OCI-LY1 (cell line): ENCODE measurements at regions not wholly inside any gene's neighbourhood (a gene's known extent, or its start where the extent isn't known, plus 50 kb on each side); places are given as distances from the start of the nearest gene placed in this dataset.

Experiments
- CTCF ChIP-seq: fragments of 200-600 bp; sonication (generic), shearing (Covaris generic); IDR thresholded peaks from 2 replicates; pipeline ENCODE4 v1.5.1; 2017; ENCODE audit warnings: mild to moderate bottlenecking, antibody characterized with exemption, low read length, moderate library complexity, mixed read lengths
- EZH2 ChIP-seq: fragments of 200-600 bp; sonication (generic), shearing (Covaris generic); IDR thresholded peaks from 2 replicates; pipeline ENCODE4 v1.8.0; 2017; ENCODE audit warnings: borderline replicate concordance, mixed run types, mild to moderate bottlenecking, antibody characterized with exemption, low read length, moderate library complexity, mixed read lengths

GRCh38 chr2:208978946-208979345 lies 444.9 kb upstream of the MAP2 start:
- TF ChIP-seq CTCF (no peak), EZH2 (no peak)
